GM23338 (cell line): ENCODE measurements at regions not wholly inside any gene's neighbourhood (a gene's known extent, or its start where the extent isn't known, plus 50 kb on each side); places are given as distances from the start of the nearest gene placed in this dataset.

Experiments used
- ATAC-seq: fragments of 200-7000 bp; cut with Tn5 transposase; 3 replicates; pipeline ENCODE4 v1.9.1; 2020
- DNase-seq: peaks from one replicate; pipeline ENCODE4 v3.0.0-alpha.2; 2015; ENCODE audit warnings: low spot score
- H2AFZ ChIP-seq: fragments of 200-600 bp; sonication (generic); 2 replicates; pipeline ENCODE4 v1.8.0; 2016; ENCODE audit warnings: antibody characterized with exemption, mild to moderate bottlenecking, moderate library complexity
- H3F3A ChIP-seq: fragments of 200-600 bp; sonication (generic); replicated peaks from 2 replicates; pipeline ENCODE4 v1.8.0; 2017; ENCODE audit warnings: antibody characterized with exemption, mixed run types, low read depth
- H3K27ac ChIP-seq: fragments of 200-600 bp; sonication (generic); 2 replicates; pipeline ENCODE4 v1.6.1; 2016; ENCODE audit warnings: low read depth
- H3K27me3 ChIP-seq: fragments of 200-600 bp; sonication (generic); 2 replicates; pipeline ENCODE4 v1.8.0; 2016; ENCODE audit warnings: mild to moderate bottlenecking, mixed run types, moderate library complexity; ENCODE audit not compliant: insufficient read depth
- H3K36me3 ChIP-seq: fragments of 200-600 bp; sonication (generic); 2 replicates; pipeline ENCODE4 v1.8.0; 2016; ENCODE audit warnings: mild to moderate bottlenecking; ENCODE audit not compliant: insufficient read depth
- H3K4me1 ChIP-seq: fragments of 200-600 bp; sonication (generic); 2 replicates; pipeline ENCODE4 v1.8.0; 2016; ENCODE audit warnings: mild to moderate bottlenecking, moderate library complexity; ENCODE audit not compliant: insufficient read depth
- H3K4me2 ChIP-seq: fragments of 200-600 bp; sonication (generic); 2 replicates; pipeline ENCODE4 v1.7.1; 2017; ENCODE audit warnings: mixed run types
- H3K4me3 ChIP-seq: fragments of 200-600 bp; sonication (generic); 2 replicates; pipeline ENCODE4 v1.6.1; 2016; ENCODE audit warnings: mixed run types
- H3K79me2 ChIP-seq: fragments of 200-600 bp; sonication (generic); replicated peaks from 2 replicates; pipeline ENCODE4 v1.8.0; 2017; ENCODE audit warnings: mild to moderate bottlenecking; ENCODE audit not compliant: insufficient read depth
- H3K9me2 ChIP-seq: fragments of 200-600 bp; sonication (generic); 2 replicates; pipeline ENCODE4 v1.8.0; 2017; ENCODE audit not compliant: insufficient read depth
- H4K20me1 ChIP-seq: fragments of 200-600 bp; sonication (generic); replicated peaks from 2 replicates; pipeline ENCODE4 v1.8.0; 2017; ENCODE audit warnings: mild to moderate bottlenecking; ENCODE audit not compliant: insufficient read depth
- H3K27ac Mint-ChIP-seq: 2 replicates; pipeline ENCODE4 v1.8.0; 2020; ENCODE audit warnings: inconsistent platforms, mild to moderate bottlenecking, moderate library complexity, mixed read lengths
- H3K27me3 Mint-ChIP-seq: 3 replicates; pipeline ENCODE4 v1.8.0; 2022; ENCODE audit warnings: low read depth, mild to moderate bottlenecking, moderate library complexity, mixed read lengths, inconsistent platforms; ENCODE audit not compliant: insufficient read depth, poor library complexity
- H3K36me3 Mint-ChIP-seq: 3 replicates; pipeline ENCODE4 v1.8.0; 2021; ENCODE audit warnings: low read depth, mild to moderate bottlenecking, inconsistent platforms, moderate library complexity, mixed read lengths
- H3K4me1 Mint-ChIP-seq: 3 replicates; pipeline ENCODE4 v1.8.0; 2020; ENCODE audit warnings: mild to moderate bottlenecking, inconsistent platforms, mixed read lengths
- H3K4me3 Mint-ChIP-seq: 3 replicates; pipeline ENCODE4 v1.8.0; 2021; ENCODE audit warnings: moderate library complexity, mild to moderate bottlenecking, inconsistent platforms, mixed read lengths
- H3K9me3 Mint-ChIP-seq: 3 replicates; pipeline ENCODE4 v1.8.0; 2020; ENCODE audit warnings: moderate library complexity, mild to moderate bottlenecking, inconsistent platforms, mixed read lengths
- ETS1 ChIP-seq: IDR thresholded peaks from 2 replicates; pipeline ENCODE4 v1.6.1; 2016; ENCODE audit warnings: antibody characterized with exemption
- EZH2 ChIP-seq: fragments of 200-600 bp; sonication (generic); IDR thresholded peaks from one replicate; pipeline ENCODE4 v1.8.0; 2017; ENCODE audit warnings: antibody characterized with exemption, mild to moderate bottlenecking, low read depth; ENCODE audit not compliant: unreplicated experiment
- EZH2phosphoT487 ChIP-seq: fragments of 200-600 bp; sonication (generic); IDR thresholded peaks from one replicate; pipeline ENCODE4 v1.8.1; 2018; ENCODE audit warnings: antibody characterized with exemption; ENCODE audit not compliant: unreplicated experiment
- JUNB ChIP-seq: IDR thresholded peaks from one replicate; pipeline ENCODE4 v1.6.1; 2016; ENCODE audit warnings: antibody characterized with exemption; ENCODE audit not compliant: unreplicated experiment
- ZNF114 ChIP-seq: fragments of 250-450 bp; sonication (Bioruptor Pico); IDR thresholded peaks from 2 replicates; pipeline ENCODE4 v1.5.0; 2020; ENCODE audit warnings: mild to moderate bottlenecking, moderate library complexity
- TF ChIP-seq, protein P1 (sequence below): IDR thresholded peaks from one replicate; pipeline ENCODE4 v1.6.1; 2018; ENCODE audit warnings: antibody characterized with exemption; ENCODE audit not compliant: unreplicated experiment
- TF ChIP-seq, protein P2 (sequence below), 2 experiments: fragments of 200-600 bp in 1 of 2; sonication (generic) in 1 of 2; conservative IDR thresholded peaks; 2 replicates each; pipeline versions ENCODE4 v1.5.1 to v1.6.1; 2016 to 2017; ENCODE audit warnings: antibody characterized with exemption in 2 of 2, low read depth in 2 of 2, mild to moderate bottlenecking in 2 of 2, moderate library complexity in 1 of 2

GRCh38 chr18:78576967-78577366 is 402.7 kb upstream of the SALL3 start:
- Mint-ChIP-seq H3K27ac (no peak overlapping the region), H3K27me3 (peaks cover 2% of the 10 kb centered on the region), H3K4me3 (no peak overlapping the region), H3K36me3 (peaks cover 58% of the 10 kb centered on the region), H3K4me1 (no peaks in the 10 kb centered on the region), H3K9me3 (peaks cover 98% of the 10 kb centered on the region)
- TF ChIP-seq ZNF114 (CRISPR knock-in tag) (no peak), EZH2 (no peak), ETS1 (no peak), JUNB (no peak), EZH2phosphoT487 (no peak)
- TF ChIP-seq, protein P1, sequence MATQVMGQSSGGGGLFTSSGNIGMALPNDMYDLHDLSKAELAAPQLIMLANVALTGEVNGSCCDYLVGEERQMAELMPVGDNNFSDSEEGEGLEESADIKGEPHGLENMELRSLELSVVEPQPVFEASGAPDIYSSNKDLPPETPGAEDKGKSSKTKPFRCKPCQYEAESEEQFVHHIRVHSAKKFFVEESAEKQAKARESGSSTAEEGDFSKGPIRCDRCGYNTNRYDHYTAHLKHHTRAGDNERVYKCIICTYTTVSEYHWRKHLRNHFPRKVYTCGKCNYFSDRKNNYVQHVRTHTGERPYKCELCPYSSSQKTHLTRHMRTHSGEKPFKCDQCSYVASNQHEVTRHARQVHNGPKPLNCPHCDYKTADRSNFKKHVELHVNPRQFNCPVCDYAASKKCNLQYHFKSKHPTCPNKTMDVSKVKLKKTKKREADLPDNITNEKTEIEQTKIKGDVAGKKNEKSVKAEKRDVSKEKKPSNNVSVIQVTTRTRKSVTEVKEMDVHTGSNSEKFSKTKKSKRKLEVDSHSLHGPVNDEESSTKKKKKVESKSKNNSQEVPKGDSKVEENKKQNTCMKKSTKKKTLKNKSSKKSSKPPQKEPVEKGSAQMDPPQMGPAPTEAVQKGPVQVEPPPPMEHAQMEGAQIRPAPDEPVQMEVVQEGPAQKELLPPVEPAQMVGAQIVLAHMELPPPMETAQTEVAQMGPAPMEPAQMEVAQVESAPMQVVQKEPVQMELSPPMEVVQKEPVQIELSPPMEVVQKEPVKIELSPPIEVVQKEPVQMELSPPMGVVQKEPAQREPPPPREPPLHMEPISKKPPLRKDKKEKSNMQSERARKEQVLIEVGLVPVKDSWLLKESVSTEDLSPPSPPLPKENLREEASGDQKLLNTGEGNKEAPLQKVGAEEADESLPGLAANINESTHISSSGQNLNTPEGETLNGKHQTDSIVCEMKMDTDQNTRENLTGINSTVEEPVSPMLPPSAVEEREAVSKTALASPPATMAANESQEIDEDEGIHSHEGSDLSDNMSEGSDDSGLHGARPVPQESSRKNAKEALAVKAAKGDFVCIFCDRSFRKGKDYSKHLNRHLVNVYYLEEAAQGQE, result no peak
- TF ChIP-seq, protein P2, sequence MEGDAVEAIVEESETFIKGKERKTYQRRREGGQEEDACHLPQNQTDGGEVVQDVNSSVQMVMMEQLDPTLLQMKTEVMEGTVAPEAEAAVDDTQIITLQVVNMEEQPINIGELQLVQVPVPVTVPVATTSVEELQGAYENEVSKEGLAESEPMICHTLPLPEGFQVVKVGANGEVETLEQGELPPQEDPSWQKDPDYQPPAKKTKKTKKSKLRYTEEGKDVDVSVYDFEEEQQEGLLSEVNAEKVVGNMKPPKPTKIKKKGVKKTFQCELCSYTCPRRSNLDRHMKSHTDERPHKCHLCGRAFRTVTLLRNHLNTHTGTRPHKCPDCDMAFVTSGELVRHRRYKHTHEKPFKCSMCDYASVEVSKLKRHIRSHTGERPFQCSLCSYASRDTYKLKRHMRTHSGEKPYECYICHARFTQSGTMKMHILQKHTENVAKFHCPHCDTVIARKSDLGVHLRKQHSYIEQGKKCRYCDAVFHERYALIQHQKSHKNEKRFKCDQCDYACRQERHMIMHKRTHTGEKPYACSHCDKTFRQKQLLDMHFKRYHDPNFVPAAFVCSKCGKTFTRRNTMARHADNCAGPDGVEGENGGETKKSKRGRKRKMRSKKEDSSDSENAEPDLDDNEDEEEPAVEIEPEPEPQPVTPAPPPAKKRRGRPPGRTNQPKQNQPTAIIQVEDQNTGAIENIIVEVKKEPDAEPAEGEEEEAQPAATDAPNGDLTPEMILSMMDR (conservative IDR thresholded peaks at IDR 0.05; ENCODE audit: low read depth in 2 of 2), result no peak
- H4K20me1 ChIP-seq, result no peaks in the 10 kb centered on the region
- no peaks in the 10 kb centered on the region for H3K9me2 ChIP-seq
- H3K27me3 ChIP-seq, result no peaks in the 10 kb centered on the region
- no peaks in the 10 kb centered on the region for H3K4me1 ChIP-seq
- H3K27ac ChIP-seq, result no peak overlapping the region
- no peaks in the 10 kb centered on the region for H3F3A ChIP-seq
- H3K79me2 ChIP-seq, result no peaks in the 10 kb centered on the region
- no peak overlapping the region for H3K4me3 ChIP-seq
- H3K36me3 ChIP-seq, result no peaks in the 10 kb centered on the region; the same call in 1 of the 2 replicates
- no peak for ATAC-seq
- no peak overlapping the region for H3K4me2 ChIP-seq
- DNase-seq, result no peak
- H2AFZ ChIP-seq, result no peak overlapping the region

- ATAC-seq (no peak), DNase-seq (no peak)
- H3K9me2 ChIP-seq, result no peaks in the 10 kb centered on the region
- H3K4me2 ChIP-seq, result no peak overlapping the region
- Mint-ChIP-seq H3K9me3 (peaks cover 97% of the 10 kb centered on the region), H3K4me1 (no peaks in the 10 kb centered on the region), H3K27ac (no peak overlapping the region), H3K27me3 (no peaks in the 10 kb centered on the region), H3K4me3 (no peak overlapping the region), H3K36me3 (peaks cover 50% of the 10 kb centered on the region)
- H3K4me3 ChIP-seq, result no peak overlapping the region
- H4K20me1 ChIP-seq, result no peaks in the 10 kb centered on the region
- no peaks in the 10 kb centered on the region for H3K79me2 ChIP-seq
- no peaks in the 10 kb centered on the region for H3K36me3 ChIP-seq
- no peak overlapping the region for H3K27ac ChIP-seq
- H3F3A ChIP-seq, result no peaks in the 10 kb centered on the region
- TF ChIP-seq, protein P1, result no peak
- no peak overlapping the region for H2AFZ ChIP-seq
- no peaks in the 10 kb centered on the region for H3K27me3 ChIP-seq
- no peaks in the 10 kb centered on the region for H3K4me1 ChIP-seq
Measured at GRCh38 chr18:78579449-78579848, 400.2 kb upstream of the SALL3 start.
